ENCODE measurements at regions not wholly inside any gene's neighbourhood (a gene's known extent, or its start where the extent isn't known, plus 50 kb on each side); places are given as distances from the start of the nearest gene placed in this dataset.

DNA sequence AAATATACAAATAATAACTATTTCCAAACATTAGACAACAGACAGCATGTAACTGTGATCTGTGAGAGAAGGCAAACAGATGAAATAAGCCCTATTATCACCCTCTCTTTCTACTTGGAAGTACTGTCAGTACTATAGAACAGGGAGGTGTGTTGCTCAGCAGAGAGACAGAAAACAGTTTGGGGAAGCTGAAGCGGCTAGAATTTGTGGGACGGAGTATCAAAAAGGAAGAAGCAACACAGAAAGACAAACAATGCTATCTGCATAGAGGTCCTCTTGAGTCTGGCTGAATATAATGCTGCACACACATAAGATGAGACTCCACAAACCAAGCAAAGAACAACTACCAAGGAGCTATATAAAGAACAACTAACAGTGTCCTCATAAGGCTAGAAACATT is 59.4 kb downstream of the ZZZ3 start:
- no peak for TF ChIP-seq EZH2 (IDR thresholded peaks at IDR 0.05; ENCODE audit: insufficient read depth, poor library complexity, severe bottlenecking)
- no peak for TF ChIP-seq EZH2phosphoT487 (IDR thresholded peaks at IDR 0.05; ENCODE audit: insufficient read depth, low read depth)

Measured in GM23248 (cell line).